NCI-H1048 (cell line): ENCODE measurements at regions not wholly inside any gene's neighbourhood (a gene's known extent, or its start where the extent isn't known, plus 50 kb on each side); places are given as distances from the start of the nearest gene placed in this dataset.

Experiments used
- DNase-seq: peaks from one replicate; lab custom pipeline; 2025; lab: John Stamatoyannopoulos, UW

GRCh38 chr16:65793781-65794180, 572.7 kb upstream of the CDH5 start:
- no peak for DNase-seq

- no peak for DNase-seq
Measured at GRCh38 chr16:65790768-65791167, 575.7 kb upstream of the CDH5 start.

- no peak for DNase-seq
Measured at GRCh38 chr16:65789161-65789945, 577.1 kb upstream of the CDH5 start.

GRCh38 chr16:65788434-65789140, 577.9 kb upstream of the CDH5 start:
- no peak for DNase-seq

- DNase-seq, result no peak
Measured at GRCh38 chr16:65787921-65788320, 578.6 kb upstream of the CDH5 start.

DNA sequence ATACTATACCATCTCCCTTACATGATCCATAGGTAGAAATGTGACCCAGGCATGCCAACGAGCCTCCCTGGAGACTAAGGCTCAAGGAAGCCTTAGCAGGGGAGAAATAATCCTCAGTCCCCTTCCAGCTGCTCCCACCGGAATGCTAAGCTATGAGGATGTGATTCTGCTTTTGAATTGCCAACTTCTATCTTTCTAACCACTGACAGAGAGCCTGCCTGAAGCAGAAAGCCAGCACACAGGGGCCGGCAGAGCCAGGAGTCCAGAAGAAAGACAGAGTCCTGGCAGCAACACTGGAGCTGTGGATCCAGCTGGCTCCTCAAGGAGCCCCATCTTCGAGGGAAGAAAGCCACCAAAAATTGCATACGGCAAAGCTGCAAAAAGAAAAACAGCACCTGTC, 579.6 kb upstream of the CDH5 start:
- no peak for DNase-seq

DNA sequence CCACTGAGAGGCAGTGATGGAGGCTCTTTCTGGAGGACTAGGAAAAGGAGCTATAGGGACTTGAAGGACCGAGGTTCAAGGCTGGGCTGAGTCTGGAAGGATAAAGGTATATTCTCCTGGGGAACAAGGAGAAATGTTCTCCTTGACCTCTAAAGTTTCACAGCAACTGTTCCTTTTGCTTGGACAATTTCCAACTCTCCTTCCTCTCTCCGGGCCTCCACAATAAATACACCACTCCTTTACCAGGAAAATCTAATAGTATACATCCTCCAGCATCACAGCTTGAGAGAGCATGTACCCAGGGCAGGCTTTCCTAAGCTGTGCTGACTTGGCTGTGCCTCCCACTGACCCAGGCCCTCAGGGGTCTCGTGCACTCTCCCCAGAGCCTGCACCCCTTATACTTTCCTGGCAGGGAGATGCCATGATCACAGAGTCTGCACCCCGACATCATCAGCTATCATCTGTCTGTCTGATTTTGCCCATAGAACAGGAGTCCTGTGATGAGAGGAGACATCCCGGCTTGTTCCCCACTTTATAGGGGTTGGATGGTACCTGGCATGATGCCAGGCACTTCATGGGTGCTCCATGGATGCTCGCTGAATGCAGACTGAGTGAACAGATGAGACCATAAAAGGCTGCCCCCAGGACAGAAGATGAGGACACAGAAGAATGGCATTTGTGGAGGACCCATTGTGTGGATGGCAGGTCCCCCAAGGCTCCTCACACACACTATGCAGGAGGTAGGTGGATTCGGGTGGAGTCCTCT, 582.6 kb upstream of the CDH5 start:
- no peak for DNase-seq

- no peak for DNase-seq
Measured at GRCh38 chr16:65782611-65783600, 583.6 kb upstream of the CDH5 start.

- DNase-seq, result no peak
Measured at GRCh38 chr16:65781855-65782254, 584.6 kb upstream of the CDH5 start.

- DNase-seq, result no peak
Measured at GRCh38 chr16:65781363-65781762, 585.1 kb upstream of the CDH5 start.

GRCh38 chr16:65779201-65779600, 587.3 kb upstream of the CDH5 start:
- DNase-seq, result no peak

DNA sequence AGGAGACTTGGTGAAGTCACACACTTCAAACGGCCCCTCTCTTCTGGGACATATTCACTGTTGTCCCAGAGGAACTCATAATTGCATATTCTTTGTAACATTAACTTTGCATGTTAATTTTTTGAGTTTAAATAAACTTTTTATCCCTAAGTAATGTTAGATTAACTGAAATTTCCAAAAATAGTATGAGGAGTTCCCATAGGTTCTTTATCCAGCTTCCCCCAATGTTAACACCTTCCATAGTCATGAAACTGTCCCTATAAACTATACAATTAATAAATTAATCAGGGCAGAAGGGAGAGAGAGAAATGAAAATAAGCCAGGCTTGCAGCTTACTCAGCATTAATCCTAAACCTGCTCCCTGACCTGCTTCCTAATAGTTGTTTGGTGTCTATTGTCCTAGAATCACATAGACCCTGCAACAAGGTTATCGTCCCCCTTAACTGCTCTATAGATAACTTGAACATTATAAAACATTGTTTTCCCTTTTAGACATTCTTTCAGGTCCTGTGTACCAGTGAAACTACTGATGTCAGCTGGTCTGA, 589.8 kb upstream of the CDH5 start:
- no peak for DNase-seq

GRCh38 chr16:65775829-65776228, 590.7 kb upstream of the CDH5 start:
- no peak for DNase-seq

DNA sequence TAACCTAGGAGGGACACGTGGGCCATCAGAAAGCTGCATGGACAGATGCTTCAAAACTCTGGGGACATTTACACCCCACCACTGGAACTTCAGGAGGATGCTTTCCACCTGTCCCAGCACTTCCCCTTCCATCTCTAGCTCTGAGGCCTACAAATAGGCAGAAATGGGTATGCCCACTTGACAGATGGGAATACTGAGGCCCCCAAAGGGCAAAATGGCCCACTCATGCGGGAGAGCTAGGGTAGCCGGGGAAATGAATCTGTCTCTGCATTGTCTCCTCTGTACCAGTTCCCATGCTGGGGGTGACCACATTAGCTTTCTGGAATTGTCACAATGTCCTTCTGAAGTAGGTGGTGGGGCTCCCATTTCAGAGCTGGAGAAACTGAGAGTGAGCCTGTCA, 592.1 kb upstream of the CDH5 start:
- DNase-seq, result no peak

GRCh38 chr16:65773301-65773874, 593.1 kb upstream of the CDH5 start:
- DNase-seq, result no peak

GRCh38 chr16:65772134-65772732, 594.3 kb upstream of the CDH5 start:
- DNase-seq, result no peak

DNA sequence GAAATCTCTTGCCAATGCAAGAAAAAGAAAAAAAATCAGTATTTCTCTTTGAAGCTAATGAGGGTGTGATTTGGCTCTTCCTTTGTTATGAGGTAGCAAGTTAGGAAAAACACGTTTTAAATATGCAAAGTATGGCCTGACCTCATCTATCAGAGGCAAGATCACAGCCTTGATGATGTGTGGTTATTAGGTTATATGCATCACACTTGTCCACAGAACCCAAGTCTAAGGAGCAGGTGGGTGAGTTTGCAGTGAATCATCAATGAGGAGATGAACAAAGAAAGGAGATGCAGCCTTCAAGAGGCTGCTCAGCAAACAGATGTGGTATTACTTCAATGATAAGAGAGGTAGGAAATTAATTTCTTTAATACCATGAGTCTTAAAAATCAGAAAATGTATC, 594.8 kb upstream of the CDH5 start:
- no peak for DNase-seq

- DNase-seq, result no peak
Measured at GRCh38 chr16:65770752-65771151, 595.7 kb upstream of the CDH5 start.

GRCh38 chr16:65769776-65770438, 596.6 kb upstream of the CDH5 start:
- DNase-seq, result no peak

GRCh38 chr16:65769055-65769465, 597.4 kb upstream of the CDH5 start:
- no peak for DNase-seq
